ENCODE measurements at regions not wholly inside any gene's neighbourhood (a gene's known extent, or its start where the extent isn't known, plus 50 kb on each side); places are given as distances from the start of the nearest gene placed in this dataset.

- Histone ChIP-seq H3K27me3 (no peaks in the 10 kb centered on the region), H3K4me3 (no peak overlapping the region), H3K9me3 (no peaks in the 10 kb centered on the region), H3K4me1 (ENCODE audit: insufficient read depth) (no peaks in the 10 kb centered on the region), H3K27ac (no peak overlapping the region), H3K36me3 (no peaks in the 10 kb centered on the region)
- intact Hi-C loops (cut with DNase I): no loop called here
- TF ChIP-seq CTCF (IDR thresholded peaks at IDR 0.05): no peak
- TF ChIP-seq POLR2A (IDR thresholded peaks at IDR 0.05): no peak
- TF ChIP-seq EP300 (IDR thresholded peaks at IDR 0.05): no peak
- no peak for DNase-seq
These were observed 178.7 kb downstream of the FMR1NB start for GRCh38 chrX:148159796-148160195.

- DNase-seq: no peak
- WGBS, 3 donors: 26 to 41% (median 34%) methylated on average over 6 of the region's 6 CpGs
- Histone ChIP-seq H3K36me3 (no peaks in the 10 kb centered on the region), H3K4me3 (no peak overlapping the region), H3K9me3 (no peaks in the 10 kb centered on the region), H3K27ac (no peak overlapping the region), H3K27me3 (no peaks in the 10 kb centered on the region), H3K4me1 (ENCODE audit: insufficient read depth) (no peaks in the 10 kb centered on the region)
- intact Hi-C loops (cut with DNase I): no loop called here
- no peak for TF ChIP-seq EP300 (IDR thresholded peaks at IDR 0.05)
- no peak for TF ChIP-seq POLR2A (IDR thresholded peaks at IDR 0.05)
- TF ChIP-seq CTCF (IDR thresholded peaks at IDR 0.05): no peak
These were observed 180.6 kb downstream of the FMR1NB start for GRCh38 chrX:148161701-148162100.

GRCh38 chrX:148185631-148186030 lies 204.5 kb downstream of the FMR1NB start:
- intact Hi-C loops (cut with DNase I): no loop called here
- no peaks in the 10 kb centered on the region for H3K4me1 ChIP-seq (ENCODE audit: insufficient read depth)

GRCh38 chrX:148192547-148192946 lies 211.4 kb downstream of the FMR1NB start:
- WGBS, 3 donors: 58 to 74% (median 68%) methylated on average over 4 of the region's 4 CpGs
- Histone ChIP-seq H3K4me1 (ENCODE audit: insufficient read depth) (no peaks in the 10 kb centered on the region), H3K27me3 (no peaks in the 10 kb centered on the region), H3K27ac (no peak overlapping the region), H3K4me3 (no peak overlapping the region), H3K9me3 (no peaks in the 10 kb centered on the region), H3K36me3 (no peaks in the 10 kb centered on the region)
- DNase-seq: no peak
- no peak for TF ChIP-seq CTCF (IDR thresholded peaks at IDR 0.05)
- no peak for TF ChIP-seq EP300 (IDR thresholded peaks at IDR 0.05)
- TF ChIP-seq POLR2A (IDR thresholded peaks at IDR 0.05): no peak
- intact Hi-C loops (cut with DNase I): no loop called here

More at GRCh38 chrX:148185631-148186030, 204.5 kb downstream of the FMR1NB start:
- H3K4me3 ChIP-seq: no peak overlapping the region
- no peaks in the 10 kb centered on the region for H3K36me3 ChIP-seq
- no peak overlapping the region for H3K27ac ChIP-seq
- H3K27me3 ChIP-seq: no peaks in the 10 kb centered on the region
- H3K9me3 ChIP-seq: no peaks in the 10 kb centered on the region
- no peak for DNase-seq
- no peak for TF ChIP-seq EP300 (IDR thresholded peaks at IDR 0.05)

- TF ChIP-seq POLR2A (IDR thresholded peaks at IDR 0.05): no peak
- no peak for TF ChIP-seq CTCF (IDR thresholded peaks at IDR 0.05)
- TF ChIP-seq EP300 (IDR thresholded peaks at IDR 0.05): no peak
- H3K9me3 ChIP-seq: no peaks in the 10 kb centered on the region
- H3K27ac ChIP-seq: no peak overlapping the region
- H3K36me3 ChIP-seq: no peaks in the 10 kb centered on the region
- intact Hi-C loops (cut with DNase I): no loop called here
- no peak overlapping the region for H3K4me3 ChIP-seq
- H3K27me3 ChIP-seq: no peaks in the 10 kb centered on the region
- DNase-seq: no peak
- no peaks in the 10 kb centered on the region for H3K4me1 ChIP-seq (ENCODE audit: insufficient read depth)
These were observed 212.6 kb downstream of the FMR1NB start for GRCh38 chrX:148193759-148194158.
